Endometrial microvascular endothelial cells (primary cell): ENCODE measurements at regions not wholly inside any gene's neighbourhood (a gene's known extent, or its start where the extent isn't known, plus 50 kb on each side); places are given as distances from the start of the nearest gene placed in this dataset.

Experiments used
- in situ Hi-C: cut with HindIII; loops from 2 replicates; pipeline ENCODE4 v1.10.0; 2017; ENCODE audit warnings: low sequenced_read_pairs, low pct_unique_long_range_greater_than_20kb; ENCODE audit errors: inconsistent ontology term

DNA sequence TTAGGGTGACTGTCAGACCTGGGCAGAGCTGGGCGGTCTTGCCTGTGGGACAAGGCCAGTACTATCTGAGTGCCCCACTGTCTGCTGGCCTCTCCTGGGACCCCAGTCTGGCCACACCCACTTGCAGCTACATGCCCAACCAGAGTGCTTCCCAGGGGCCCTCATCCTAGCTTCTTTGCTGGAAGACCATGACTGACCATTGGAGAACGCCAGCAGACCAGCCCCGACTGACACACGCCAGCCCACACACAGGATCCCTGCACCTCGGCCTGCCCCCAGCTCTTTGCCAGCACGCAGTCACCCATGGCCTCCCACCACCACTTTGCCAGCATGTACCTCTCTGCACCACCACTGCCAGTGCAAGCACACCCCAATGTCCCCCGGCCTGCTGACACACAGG lies 585.7 kb downstream of the ZNF674 start:
- in situ Hi-C loops = no loop called here

DNA sequence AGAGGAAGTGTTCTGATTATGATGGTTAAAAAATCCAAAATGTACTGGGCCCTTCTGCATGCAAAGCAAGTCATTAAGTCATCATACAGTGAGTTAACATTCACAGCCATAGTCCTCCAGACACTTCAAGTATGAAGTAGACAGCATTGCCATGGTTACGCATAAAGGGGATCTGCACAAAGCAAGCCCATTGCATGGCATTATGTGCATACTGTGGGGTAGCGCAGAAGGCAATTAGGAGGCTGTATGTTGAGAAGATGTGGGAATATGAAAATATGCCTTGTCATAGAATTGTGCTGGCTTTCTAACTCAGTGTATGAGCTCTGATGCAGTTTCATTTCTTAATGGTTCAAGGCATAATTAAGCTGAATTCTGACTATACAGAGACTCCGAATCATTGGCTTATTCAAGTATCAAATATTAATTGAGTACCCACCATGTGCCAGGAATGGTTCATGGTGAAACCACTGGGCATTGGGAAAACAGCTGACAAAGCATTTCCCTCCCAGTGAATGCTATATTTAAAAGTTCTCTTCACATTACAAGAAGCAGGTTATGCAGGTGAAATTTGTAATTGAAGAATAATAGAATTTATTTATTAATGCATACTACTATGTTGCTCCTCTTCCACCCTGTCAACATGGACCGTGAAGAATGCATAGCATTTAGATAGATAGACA lies 588.9 kb downstream of the ZNF674 start:
- in situ Hi-C loops = no loop called here

DNA sequence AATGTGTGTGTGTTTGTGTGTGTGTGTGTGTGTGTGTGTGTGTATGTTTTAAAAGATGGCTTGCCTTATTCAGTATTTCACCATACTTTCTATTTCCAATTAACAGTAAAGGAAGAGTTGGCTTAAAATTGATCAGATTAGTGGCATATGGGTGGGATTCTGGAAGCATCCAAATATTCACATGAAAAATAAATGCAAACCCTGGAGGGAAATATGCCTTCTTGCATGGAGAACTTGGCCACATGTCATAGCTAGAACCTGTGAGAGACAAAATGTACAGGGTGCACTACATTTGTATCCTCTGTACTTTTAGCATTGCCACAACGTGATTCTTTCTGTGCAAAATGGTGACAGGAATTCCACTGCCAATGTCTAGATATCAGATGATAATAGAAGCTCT lies 589.6 kb downstream of the ZNF674 start:
- in situ Hi-C loops = no loop called here

DNA sequence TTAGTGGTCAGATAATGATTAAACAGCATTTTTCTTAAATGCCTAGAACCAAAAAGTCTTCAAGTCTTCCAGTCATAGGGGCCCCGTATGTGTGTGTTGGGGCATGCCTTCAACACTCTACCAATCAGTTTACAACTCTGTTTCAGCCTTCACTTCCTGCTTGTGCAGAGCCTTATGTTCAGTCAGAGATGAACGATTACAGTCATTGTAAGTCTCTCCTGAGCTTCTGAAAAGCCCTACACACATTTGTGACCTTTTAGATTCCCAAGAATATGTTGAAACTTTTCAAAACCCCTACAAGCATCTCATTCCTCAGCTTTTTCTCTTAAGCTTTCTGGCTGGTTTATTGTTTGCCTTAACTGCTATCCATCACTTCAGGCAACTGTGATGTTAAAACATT lies 591.2 kb downstream of the ZNF674 start:
- in situ Hi-C loops = no loop called here

DNA sequence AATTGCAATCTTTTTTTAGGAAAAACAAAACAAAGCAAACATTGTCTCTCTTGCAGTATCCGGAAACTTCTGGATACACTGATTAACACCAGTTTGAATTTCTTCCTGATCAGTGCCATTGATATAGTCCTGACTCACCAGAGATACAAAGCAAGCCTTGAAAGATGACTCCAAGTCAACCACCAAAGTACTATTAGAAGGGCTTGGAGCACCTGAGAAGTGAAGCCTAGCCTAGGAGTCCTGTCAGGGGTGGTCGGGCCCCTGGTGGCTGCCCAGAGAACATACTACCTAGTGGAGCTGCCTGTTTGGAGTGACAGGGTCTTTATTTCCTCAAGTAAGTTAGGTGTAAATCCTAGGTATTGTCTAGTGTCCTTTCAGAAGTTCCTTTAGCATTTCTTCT lies 593.2 kb downstream of the ZNF674 start:
- in situ Hi-C loops = no loop called here

DNA sequence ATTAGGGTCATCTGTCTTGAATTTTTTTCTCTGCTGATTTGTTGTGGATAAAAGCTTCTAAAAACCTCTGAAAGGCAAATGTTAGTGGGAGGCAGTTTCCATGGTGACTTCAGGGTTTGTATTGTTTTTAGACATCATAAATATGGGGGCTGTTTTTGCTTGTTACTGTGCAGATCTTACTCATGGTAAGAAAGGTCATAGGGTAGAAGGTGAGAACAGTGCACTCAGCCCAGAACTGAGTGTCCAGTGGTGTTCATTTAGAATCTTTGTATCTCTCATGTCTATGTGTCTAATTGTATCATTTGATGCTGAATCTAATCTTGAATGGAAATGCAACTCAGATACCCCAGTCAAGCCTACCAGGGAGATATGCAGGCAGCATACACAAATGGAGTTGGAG lies 609.8 kb downstream of the ZNF674 start:
- in situ Hi-C loops = no loop called here

GRCh38 chrX:45912316-45912715 lies 632.9 kb downstream of the ZNF674 start:
- in situ Hi-C loops = no loop called here

GRCh38 chrX:45907786-45908185 lies 637.4 kb downstream of the ZNF674 start:
- in situ Hi-C loops = no loop called here

DNA sequence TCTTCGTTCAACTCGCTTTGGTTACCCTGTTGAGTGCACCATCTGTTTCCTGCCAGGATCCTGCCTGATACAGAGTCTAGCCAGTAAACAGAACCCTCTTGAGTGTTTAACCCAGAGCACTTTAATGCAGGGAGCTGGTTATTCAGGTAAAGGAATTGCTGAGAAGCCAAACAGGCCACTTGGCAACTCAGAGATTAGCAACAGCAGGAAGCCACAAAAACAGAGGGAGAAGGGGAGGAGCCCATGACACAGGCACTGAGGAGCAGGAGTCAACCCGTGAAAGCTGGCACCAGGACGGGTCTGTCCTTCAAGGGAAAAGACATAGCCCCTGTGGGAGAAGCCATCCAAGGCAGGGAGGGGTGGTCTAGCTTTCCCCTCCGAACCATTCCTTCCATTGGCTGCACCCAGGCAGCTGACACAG lies 641.4 kb downstream of the ZNF674 start:
- in situ Hi-C loops = no loop called here

DNA sequence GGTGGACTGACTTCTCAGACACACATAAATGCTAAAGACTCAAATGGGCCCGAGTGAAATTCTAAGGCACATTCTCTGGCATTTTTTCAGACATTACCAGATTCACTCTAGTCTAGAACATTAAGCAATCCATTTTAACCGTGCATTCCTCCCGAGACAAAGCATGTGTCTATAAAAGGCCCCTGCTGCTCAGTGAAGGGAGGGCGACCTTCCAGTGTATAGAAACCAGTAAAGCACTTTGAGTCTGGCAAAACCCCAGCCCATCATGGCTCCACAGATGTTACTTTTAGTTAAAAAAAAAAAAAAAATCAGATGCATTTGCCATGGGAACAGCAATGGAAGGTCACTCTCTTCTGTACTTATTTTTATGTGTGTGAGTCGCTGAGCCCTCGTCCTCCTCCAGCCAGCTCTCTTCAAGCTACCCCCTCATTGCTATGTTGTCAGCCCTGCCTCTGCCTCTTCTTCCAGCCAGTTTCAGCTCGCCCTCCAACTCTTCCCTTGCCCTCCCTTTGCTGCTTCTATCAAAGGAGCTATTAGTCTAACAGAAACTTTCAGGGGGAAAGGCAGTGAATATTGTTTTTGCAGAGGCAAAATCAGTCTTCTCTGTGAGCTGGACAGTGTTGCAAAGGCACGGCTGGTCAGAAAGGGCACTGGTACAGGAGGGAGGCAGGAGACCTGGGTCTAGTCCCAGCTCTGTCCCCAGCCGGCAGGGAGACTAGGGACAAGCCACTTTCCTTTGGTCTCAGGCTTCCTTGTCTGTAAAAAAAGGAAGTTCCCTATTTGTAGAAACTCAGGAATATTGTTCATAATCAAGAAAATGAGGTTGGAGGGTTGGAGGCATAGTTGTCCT lies 644.2 kb downstream of the ZNF674 start:
- in situ Hi-C loops = no loop called here

- in situ Hi-C loops = no loop called here
Observed at GRCh38 chrX:45894864-45895645, 650.2 kb downstream of the ZNF674 start.

DNA sequence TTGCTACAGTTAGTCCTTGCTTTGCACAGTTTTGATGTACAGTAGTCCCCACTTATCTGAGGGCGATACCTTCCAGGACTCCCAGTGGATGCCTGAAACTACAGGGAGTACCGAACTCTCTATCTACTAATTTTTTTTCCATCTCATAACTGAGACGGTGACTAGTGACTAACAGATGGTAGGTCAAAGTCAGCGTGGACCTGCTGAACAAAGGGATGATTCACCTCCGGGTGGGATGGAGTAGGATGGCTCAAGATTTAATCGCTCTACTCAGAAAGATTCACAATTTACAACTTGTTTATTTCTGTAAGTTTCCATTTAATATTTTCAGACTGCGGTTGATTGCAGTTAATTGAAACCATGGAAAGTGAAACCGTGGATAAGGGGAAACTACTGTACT lies 655.8 kb downstream of the ZNF674 start:
- in situ Hi-C loops = no loop called here

DNA sequence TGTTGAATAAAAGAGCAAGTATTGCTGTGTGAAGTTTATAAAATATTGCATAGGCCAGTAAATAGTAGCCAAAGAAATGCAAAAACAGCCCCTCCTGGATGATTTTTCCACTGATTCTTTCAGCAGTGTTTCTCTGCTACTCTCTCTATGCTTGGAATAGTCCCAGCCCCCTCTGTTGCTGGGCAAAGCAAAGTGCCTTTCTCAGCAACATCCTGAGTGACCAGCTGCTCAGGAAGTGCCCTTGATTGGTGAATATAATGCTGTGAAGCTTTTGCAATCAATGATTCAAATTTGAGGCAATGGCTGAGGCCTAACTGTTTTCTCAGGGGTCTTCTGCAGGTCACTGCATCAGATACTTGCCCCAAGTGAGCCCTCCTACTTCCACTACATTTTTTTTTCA lies 656.7 kb downstream of the ZNF674 start:
- in situ Hi-C loops = no loop called here

GRCh38 chrX:45885931-45886330 lies 659.3 kb downstream of the ZNF674 start:
- in situ Hi-C loops = no loop called here

DNA sequence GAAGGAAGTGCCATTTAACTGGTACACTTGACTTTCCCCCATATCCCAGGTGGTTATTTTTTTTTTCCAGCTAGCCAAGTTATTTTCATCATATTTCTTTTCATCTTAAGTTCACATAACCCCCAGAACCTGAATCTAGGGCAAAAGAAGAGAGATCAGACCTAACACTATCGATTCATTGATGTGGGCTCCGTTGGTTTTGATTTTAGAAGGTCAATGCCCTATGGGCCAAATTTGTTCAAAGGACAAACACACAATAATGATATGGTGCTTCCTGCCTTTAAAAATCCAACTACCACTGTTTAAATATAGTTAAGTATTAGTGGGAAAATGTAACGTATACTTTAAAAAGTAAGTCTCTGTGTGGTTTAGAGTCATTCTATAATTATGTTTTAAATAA lies 665.7 kb downstream of the ZNF674 start:
- in situ Hi-C loops = no loop called here

GRCh38 chrX:45876206-45876605 lies 669.0 kb downstream of the ZNF674 start:
- in situ Hi-C loops = no loop called here

DNA sequence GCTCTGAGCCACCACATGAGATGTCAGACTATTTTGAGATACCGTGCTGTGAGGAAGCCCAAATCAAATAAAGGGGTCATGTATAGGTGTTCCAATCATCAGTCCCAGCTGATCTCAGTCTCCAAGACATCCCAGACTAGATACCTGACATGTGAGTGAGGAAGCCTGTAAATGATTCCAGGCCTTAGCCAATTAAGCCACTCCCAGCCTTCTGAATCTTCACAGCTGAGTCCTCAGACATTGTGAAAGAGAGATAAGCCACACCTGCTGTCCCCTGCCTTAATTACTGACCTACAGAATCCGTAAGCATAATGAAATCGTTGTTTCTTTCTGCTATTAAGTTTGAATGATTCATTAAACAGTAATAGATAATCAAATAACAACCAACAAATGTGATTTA lies 671.4 kb downstream of the ZNF674 start:
- in situ Hi-C loops = no loop called here

DNA sequence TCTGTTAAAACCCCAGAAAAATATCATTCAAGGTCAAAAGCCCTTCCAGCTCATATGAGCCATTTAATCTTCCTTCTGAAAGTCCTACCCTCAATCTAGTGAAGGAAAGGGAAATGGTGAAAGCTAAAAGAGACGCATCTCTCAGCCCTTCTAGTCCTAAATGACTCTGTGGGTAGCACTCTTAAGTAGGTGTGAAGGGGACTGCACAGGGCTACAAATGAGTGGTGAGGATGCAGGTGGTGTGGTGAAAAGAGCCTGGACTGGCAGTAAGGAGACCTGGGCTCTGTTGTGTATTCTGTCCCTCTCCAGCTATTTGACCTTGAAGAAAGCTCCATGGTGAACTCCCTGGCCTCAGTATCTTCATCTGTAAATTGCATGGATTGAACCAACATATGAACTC lies 671.8 kb upstream of the DIPK2B start:
- in situ Hi-C loops = no loop called here

- in situ Hi-C loops = no loop called here
Observed at GRCh38 chrX:45868425-45868824, 667.7 kb upstream of the DIPK2B start.

- in situ Hi-C loops = no loop called here
Observed at GRCh38 chrX:45862801-45863200, 662.1 kb upstream of the DIPK2B start.
